H9 (cell line): ENCODE measurements at regions not wholly inside any gene's neighbourhood (a gene's known extent, or its start where the extent isn't known, plus 50 kb on each side); places are given as distances from the start of the nearest gene placed in this dataset.

ENCODE experiments used
- DNase-seq: peaks from one replicate; pipeline ENCODE4 v3.0.0-alpha.2; 2017
- H2AFZ ChIP-seq: one replicate; pipeline ENCODE4 v1.6.1; 2013; ENCODE audit warnings: mild to moderate bottlenecking, low read length, control low read depth, moderate library complexity
- H2AK5ac ChIP-seq: 2 replicates; pipeline ENCODE4 v1.6.1; 2013; ENCODE audit warnings: low read length, control low read depth, mixed read lengths; ENCODE audit not compliant: insufficient read length
- H2BK120ac ChIP-seq: one replicate; pipeline ENCODE4 v1.6.1; 2013; ENCODE audit warnings: low read depth, mild to moderate bottlenecking, low read length, control low read depth, inconsistent platforms; ENCODE audit not compliant: poor library complexity, severe bottlenecking
- H2BK12ac ChIP-seq: 2 replicates; pipeline ENCODE4 v1.6.1; 2013; ENCODE audit warnings: low read length, control low read depth, mixed read lengths, low read depth; ENCODE audit not compliant: insufficient read length
- H2BK15ac ChIP-seq: 2 replicates; pipeline ENCODE4 v1.6.1; 2013; ENCODE audit warnings: low read depth, low read length, control low read depth
- H2BK20ac ChIP-seq: one replicate; pipeline ENCODE4 v1.6.1; 2013; ENCODE audit warnings: low read depth, mild to moderate bottlenecking, low read length, control low read depth, inconsistent platforms; ENCODE audit not compliant: poor library complexity, severe bottlenecking
- H2BK5ac ChIP-seq: 2 replicates; pipeline ENCODE4 v1.6.1; 2013; ENCODE audit warnings: low read length, control low read depth, mixed read lengths; ENCODE audit not compliant: insufficient read length
- H3K14ac ChIP-seq: 2 replicates; pipeline ENCODE4 v1.6.1; 2013; ENCODE audit warnings: low read length, control low read depth; ENCODE audit not compliant: insufficient read depth
- H3K18ac ChIP-seq: 2 replicates; pipeline ENCODE4 v1.6.1; 2013; ENCODE audit warnings: low read depth, mild to moderate bottlenecking, mixed read lengths, low read length, control low read depth; ENCODE audit not compliant: insufficient read length
- H3K23ac ChIP-seq: 2 replicates; pipeline ENCODE4 v1.6.1; 2013; ENCODE audit warnings: low read length, control low read depth, mixed read lengths, low read depth; ENCODE audit not compliant: insufficient read length
- H3K23me2 ChIP-seq: 2 replicates; pipeline ENCODE4 v1.6.1; 2013; ENCODE audit warnings: low read depth, mild to moderate bottlenecking, mixed read lengths, low read length, control low read depth; ENCODE audit not compliant: insufficient read length, poor library complexity, severe bottlenecking
- H3K27ac ChIP-seq: 2 replicates; pipeline ENCODE4 v1.5.1; 2013; ENCODE audit warnings: low read length, control low read depth, mixed read lengths, low read depth; ENCODE audit not compliant: insufficient read length
- H3K27me3 ChIP-seq: 2 replicates; pipeline ENCODE4 v1.6.1; 2013; ENCODE audit warnings: low read length, control low read depth, inconsistent platforms; ENCODE audit not compliant: insufficient read depth
- H3K4ac ChIP-seq: 2 replicates; pipeline ENCODE4 v1.6.1; 2013; ENCODE audit warnings: low read depth, mild to moderate bottlenecking, control low read depth, inconsistent platforms, low read length, moderate library complexity
- H3K4me1 ChIP-seq: 2 replicates; pipeline ENCODE4 v1.6.1; 2013; ENCODE audit warnings: low read length, control low read depth, inconsistent platforms; ENCODE audit not compliant: insufficient read depth
- H3K4me2 ChIP-seq: 2 replicates; pipeline ENCODE4 v1.6.1; 2013; ENCODE audit warnings: low read length, control low read depth, mixed read lengths; ENCODE audit not compliant: insufficient read length, insufficient read depth
- H3K56ac ChIP-seq: 2 replicates; pipeline ENCODE4 v1.6.1; 2013; ENCODE audit warnings: low read depth, mild to moderate bottlenecking, mixed read lengths, low read length, control low read depth; ENCODE audit not compliant: insufficient read length
- H3K79me1 ChIP-seq: 2 replicates; pipeline ENCODE4 v1.6.1; 2013; ENCODE audit warnings: low read depth, mild to moderate bottlenecking, moderate library complexity, low read length, control low read depth, inconsistent platforms; ENCODE audit not compliant: insufficient read depth, poor library complexity, severe bottlenecking
- H3K79me2 ChIP-seq: 2 replicates; pipeline ENCODE4 v1.6.1; 2013; ENCODE audit warnings: low read length, control low read depth, inconsistent platforms; ENCODE audit not compliant: insufficient read depth
- H3K9ac ChIP-seq: 2 replicates; pipeline ENCODE4 v1.6.1; 2013; ENCODE audit warnings: low read length, control low read depth, mixed read lengths; ENCODE audit not compliant: insufficient read length; ENCODE audit errors: extremely low read depth
- H3K9me3 ChIP-seq: one replicate; pipeline ENCODE4 v1.6.1; 2013; ENCODE audit warnings: low read depth, low read length, inconsistent platforms; ENCODE audit not compliant: control insufficient read depth
- H3T11ph ChIP-seq: one replicate; pipeline ENCODE4 v1.6.1; 2013; ENCODE audit warnings: mild to moderate bottlenecking, low read length, control low read depth, inconsistent platforms
- H4K20me1 ChIP-seq: one replicate; pipeline ENCODE4 v1.6.1; 2013; ENCODE audit not compliant: control insufficient read depth, insufficient read length, insufficient read depth
- H4K5ac ChIP-seq: 2 replicates; pipeline ENCODE4 v1.6.1; 2013; ENCODE audit warnings: low read depth, mild to moderate bottlenecking, mixed read lengths, low read length, control low read depth; ENCODE audit not compliant: insufficient read length
- H4K8ac ChIP-seq: replicated peaks from 2 replicates; pipeline ENCODE4 v1.6.1; 2013; ENCODE audit warnings: low read length, control low read depth, mixed read lengths, low read depth; ENCODE audit not compliant: insufficient read length
- H4K91ac ChIP-seq: 2 replicates; pipeline ENCODE4 v1.6.1; 2013; ENCODE audit warnings: low read depth, mild to moderate bottlenecking, moderate library complexity, mixed read lengths, low read length, control low read depth; ENCODE audit not compliant: insufficient read length
- H3K27ac Mint-ChIP-seq, 3 experiments: 2 replicates in 2 of 3; 3 replicates in 1 of 3; pipeline ENCODE4 v1.8.0; 2020 to 2021; ENCODE audit warnings: mixed read lengths in 3 of 3, mild to moderate bottlenecking in 1 of 3, moderate library complexity in 1 of 3
- H3K27me3 Mint-ChIP-seq: 2 replicates; pipeline ENCODE4 v1.8.0; 2021; ENCODE audit warnings: low read depth, mild to moderate bottlenecking, moderate library complexity, mixed read lengths
- H3K36me3 Mint-ChIP-seq, 3 experiments: 2 replicates in 2 of 3; 3 replicates in 1 of 3; pipeline ENCODE4 v1.8.0; 2020 to 2021; ENCODE audit warnings: low read depth in 3 of 3, mixed read lengths in 3 of 3; ENCODE audit not compliant: insufficient read depth in 1 of 3
- H3K4me1 Mint-ChIP-seq, 2 experiments: 2 replicates each; pipeline ENCODE4 v1.8.0; 2020; ENCODE audit warnings: mixed read lengths in 2 of 2
- H3K4me3 Mint-ChIP-seq, 2 experiments: 2 replicates in 1 of 2; 3 replicates in 1 of 2; pipeline ENCODE4 v1.8.0; 2020 to 2021; ENCODE audit warnings: mild to moderate bottlenecking in 2 of 2, mixed read lengths in 2 of 2, moderate library complexity in 1 of 2
- H3K9me3 Mint-ChIP-seq, 2 experiments: 2 replicates in 1 of 2; 3 replicates in 1 of 2; pipeline ENCODE4 v1.8.0; 2020; ENCODE audit warnings: mild to moderate bottlenecking in 2 of 2, mixed read lengths in 2 of 2, moderate library complexity in 1 of 2
- WGBS: extraction: QIAGEN DNeasy Blood & Tissue Kit; methylation state at CpG from one replicate; pipeline ENCODE4 v1.1.7; 2013; ENCODE audit warnings: missing lambda C conversion rate, low lambda C conversion rate, mixed read lengths; ENCODE audit not compliant: insufficient read length; ENCODE audit errors: extremely low coverage; 5-methylcytosine and 5-hydroxymethylcytosine counted together
- TF ChIP-seq, protein P1 (sequence below): fragments of 200-600 bp; sonication (generic); conservative IDR thresholded peaks from 3 replicates; pipeline ENCODE4 v1.8.0; 2021; ENCODE audit warnings: antibody characterized with exemption, mild to moderate bottlenecking

DNA sequence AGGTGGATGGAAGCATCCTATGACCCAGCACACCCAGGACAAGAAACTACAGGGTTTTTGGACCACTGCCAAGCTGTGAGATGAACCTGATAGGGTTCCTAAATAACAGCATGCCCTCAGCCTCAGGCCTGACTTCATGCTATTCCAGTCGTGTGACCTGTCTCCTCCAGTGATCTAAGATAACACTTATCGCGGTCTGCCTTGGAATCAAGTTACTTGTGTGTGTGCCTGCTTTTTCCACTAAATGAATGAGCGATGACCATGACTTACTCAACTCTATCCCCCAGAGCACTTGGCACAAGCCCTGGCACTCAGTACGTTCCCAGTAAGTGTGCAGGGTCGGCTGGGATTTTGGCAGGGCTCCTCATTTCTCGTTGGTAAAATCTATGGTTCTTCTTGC lies 172.7 kb upstream of the TP63 start:
- Histone ChIP-seq H3K79me1 (no peaks in the 10 kb centered on the region), H3T11ph (no peak overlapping the region), H3K4ac (no peak overlapping the region), H3K4me1 (no peaks in the 10 kb centered on the region), H2AK5ac (no peak overlapping the region), H2BK120ac (no peak overlapping the region), H4K91ac (no peak overlapping the region), H4K20me1 (no peaks in the 10 kb centered on the region), H2BK5ac (no peak overlapping the region), H4K8ac (no peak overlapping the region), H3K4me2 (no peak overlapping the region), H2BK12ac (no peak overlapping the region), H3K56ac (no peak overlapping the region), H3K18ac (no peak overlapping the region), H3K79me2 (no peaks in the 10 kb centered on the region), H3K27ac (no peak overlapping the region), H3K23me2 (no peaks in the 10 kb centered on the region), H2BK20ac (no peak overlapping the region), H3K27me3 (no peaks in the 10 kb centered on the region), H2AFZ (no peak overlapping the region), H3K9me3 (no peaks in the 10 kb centered on the region), H3K9ac (no peak overlapping the region), H2BK15ac (no peak overlapping the region), H3K23ac (no peak overlapping the region), H4K5ac (no peak overlapping the region), H3K14ac (no peak overlapping the region)
- no peak for DNase-seq
- H3K9me3 Mint-ChIP-seq = no peaks in the 10 kb centered on the region
- H3K27me3 Mint-ChIP-seq = no peaks in the 10 kb centered on the region
- no peak overlapping the region for H3K4me3 Mint-ChIP-seq
- TF ChIP-seq, protein P1, sequence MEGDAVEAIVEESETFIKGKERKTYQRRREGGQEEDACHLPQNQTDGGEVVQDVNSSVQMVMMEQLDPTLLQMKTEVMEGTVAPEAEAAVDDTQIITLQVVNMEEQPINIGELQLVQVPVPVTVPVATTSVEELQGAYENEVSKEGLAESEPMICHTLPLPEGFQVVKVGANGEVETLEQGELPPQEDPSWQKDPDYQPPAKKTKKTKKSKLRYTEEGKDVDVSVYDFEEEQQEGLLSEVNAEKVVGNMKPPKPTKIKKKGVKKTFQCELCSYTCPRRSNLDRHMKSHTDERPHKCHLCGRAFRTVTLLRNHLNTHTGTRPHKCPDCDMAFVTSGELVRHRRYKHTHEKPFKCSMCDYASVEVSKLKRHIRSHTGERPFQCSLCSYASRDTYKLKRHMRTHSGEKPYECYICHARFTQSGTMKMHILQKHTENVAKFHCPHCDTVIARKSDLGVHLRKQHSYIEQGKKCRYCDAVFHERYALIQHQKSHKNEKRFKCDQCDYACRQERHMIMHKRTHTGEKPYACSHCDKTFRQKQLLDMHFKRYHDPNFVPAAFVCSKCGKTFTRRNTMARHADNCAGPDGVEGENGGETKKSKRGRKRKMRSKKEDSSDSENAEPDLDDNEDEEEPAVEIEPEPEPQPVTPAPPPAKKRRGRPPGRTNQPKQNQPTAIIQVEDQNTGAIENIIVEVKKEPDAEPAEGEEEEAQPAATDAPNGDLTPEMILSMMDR = no peak
- H3K27ac Mint-ChIP-seq = no peak overlapping the region
- no peaks in the 10 kb centered on the region for H3K36me3 Mint-ChIP-seq
- peaks cover 10 to 11% of the 10 kb centered on the region in 2 experiments for H3K4me1 Mint-ChIP-seq
- WGBS = no CpG with 5 or more reads among the region's 7 CpGs
